SK-N-SH (cell line): ENCODE measurements at regions not wholly inside any gene's neighbourhood (a gene's known extent, or its start where the extent isn't known, plus 50 kb on each side); places are given as distances from the start of the nearest gene placed in this dataset.

Experiments used
- FOXM1 ChIP-seq: IDR thresholded peaks from 2 replicates; pipeline ENCODE4 v1.4.0; 2012; ENCODE audit warnings: low read depth, mild to moderate bottlenecking
- POLR2AphosphoS5 ChIP-seq: IDR thresholded peaks from 2 replicates; pipeline ENCODE4 v1.6.1; 2012; ENCODE audit warnings: low read depth, low read length
- TCF12 ChIP-seq: IDR thresholded peaks from 2 replicates; pipeline ENCODE4 v1.4.0; 2012
- TF ChIP-seq, protein P1 (sequence below): fragments of 200-600 bp; sonication (generic); IDR thresholded peaks from 2 replicates; pipeline ENCODE4 v1.6.1; 2017; ENCODE audit warnings: antibody characterized with exemption, mild to moderate bottlenecking, moderate library complexity
- TF ChIP-seq, protein P2 (sequence below): IDR thresholded peaks from 2 replicates; pipeline ENCODE4 v1.6.1; 2012; ENCODE audit warnings: mild to moderate bottlenecking, low read depth, low read length, moderate library complexity

DNA sequence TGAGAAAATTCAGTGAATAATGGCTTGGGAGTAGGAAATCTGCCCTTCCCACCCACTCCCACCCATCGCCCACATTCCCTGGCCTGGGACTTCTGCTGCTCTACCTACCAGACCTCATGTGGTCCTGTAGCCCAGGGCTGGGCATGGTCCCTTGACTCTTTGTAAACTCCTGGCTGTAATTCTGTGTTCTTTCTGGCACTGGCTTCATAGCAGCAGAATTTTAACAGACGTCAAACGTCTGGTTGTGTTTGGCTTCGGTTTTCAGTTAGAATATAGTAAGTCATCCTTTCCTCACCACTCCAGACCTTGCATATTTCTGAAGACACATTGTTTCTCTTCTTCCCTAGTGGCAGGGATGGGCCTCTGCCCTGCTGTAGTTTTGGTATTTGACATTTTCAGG, 210.6 kb downstream of the CSNK2A3 start:
- TF ChIP-seq, protein P1, sequence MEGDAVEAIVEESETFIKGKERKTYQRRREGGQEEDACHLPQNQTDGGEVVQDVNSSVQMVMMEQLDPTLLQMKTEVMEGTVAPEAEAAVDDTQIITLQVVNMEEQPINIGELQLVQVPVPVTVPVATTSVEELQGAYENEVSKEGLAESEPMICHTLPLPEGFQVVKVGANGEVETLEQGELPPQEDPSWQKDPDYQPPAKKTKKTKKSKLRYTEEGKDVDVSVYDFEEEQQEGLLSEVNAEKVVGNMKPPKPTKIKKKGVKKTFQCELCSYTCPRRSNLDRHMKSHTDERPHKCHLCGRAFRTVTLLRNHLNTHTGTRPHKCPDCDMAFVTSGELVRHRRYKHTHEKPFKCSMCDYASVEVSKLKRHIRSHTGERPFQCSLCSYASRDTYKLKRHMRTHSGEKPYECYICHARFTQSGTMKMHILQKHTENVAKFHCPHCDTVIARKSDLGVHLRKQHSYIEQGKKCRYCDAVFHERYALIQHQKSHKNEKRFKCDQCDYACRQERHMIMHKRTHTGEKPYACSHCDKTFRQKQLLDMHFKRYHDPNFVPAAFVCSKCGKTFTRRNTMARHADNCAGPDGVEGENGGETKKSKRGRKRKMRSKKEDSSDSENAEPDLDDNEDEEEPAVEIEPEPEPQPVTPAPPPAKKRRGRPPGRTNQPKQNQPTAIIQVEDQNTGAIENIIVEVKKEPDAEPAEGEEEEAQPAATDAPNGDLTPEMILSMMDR = no peak
- TF ChIP-seq TCF12 (no peak), FOXM1 (no peak), POLR2AphosphoS5 (no peak)
- TF ChIP-seq, protein P2, sequence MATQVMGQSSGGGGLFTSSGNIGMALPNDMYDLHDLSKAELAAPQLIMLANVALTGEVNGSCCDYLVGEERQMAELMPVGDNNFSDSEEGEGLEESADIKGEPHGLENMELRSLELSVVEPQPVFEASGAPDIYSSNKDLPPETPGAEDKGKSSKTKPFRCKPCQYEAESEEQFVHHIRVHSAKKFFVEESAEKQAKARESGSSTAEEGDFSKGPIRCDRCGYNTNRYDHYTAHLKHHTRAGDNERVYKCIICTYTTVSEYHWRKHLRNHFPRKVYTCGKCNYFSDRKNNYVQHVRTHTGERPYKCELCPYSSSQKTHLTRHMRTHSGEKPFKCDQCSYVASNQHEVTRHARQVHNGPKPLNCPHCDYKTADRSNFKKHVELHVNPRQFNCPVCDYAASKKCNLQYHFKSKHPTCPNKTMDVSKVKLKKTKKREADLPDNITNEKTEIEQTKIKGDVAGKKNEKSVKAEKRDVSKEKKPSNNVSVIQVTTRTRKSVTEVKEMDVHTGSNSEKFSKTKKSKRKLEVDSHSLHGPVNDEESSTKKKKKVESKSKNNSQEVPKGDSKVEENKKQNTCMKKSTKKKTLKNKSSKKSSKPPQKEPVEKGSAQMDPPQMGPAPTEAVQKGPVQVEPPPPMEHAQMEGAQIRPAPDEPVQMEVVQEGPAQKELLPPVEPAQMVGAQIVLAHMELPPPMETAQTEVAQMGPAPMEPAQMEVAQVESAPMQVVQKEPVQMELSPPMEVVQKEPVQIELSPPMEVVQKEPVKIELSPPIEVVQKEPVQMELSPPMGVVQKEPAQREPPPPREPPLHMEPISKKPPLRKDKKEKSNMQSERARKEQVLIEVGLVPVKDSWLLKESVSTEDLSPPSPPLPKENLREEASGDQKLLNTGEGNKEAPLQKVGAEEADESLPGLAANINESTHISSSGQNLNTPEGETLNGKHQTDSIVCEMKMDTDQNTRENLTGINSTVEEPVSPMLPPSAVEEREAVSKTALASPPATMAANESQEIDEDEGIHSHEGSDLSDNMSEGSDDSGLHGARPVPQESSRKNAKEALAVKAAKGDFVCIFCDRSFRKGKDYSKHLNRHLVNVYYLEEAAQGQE = no peak
